ENCODE measurements at regions not wholly inside any gene's neighbourhood (a gene's known extent, or its start where the extent isn't known, plus 50 kb on each side); places are given as distances from the start of the nearest gene placed in this dataset.
"Not testable (repeated sequence)": the region's sequence is repeated elsewhere in the genome, so short reads cannot be mapped to it uniquely, and the experiment has no call there.

DNA sequence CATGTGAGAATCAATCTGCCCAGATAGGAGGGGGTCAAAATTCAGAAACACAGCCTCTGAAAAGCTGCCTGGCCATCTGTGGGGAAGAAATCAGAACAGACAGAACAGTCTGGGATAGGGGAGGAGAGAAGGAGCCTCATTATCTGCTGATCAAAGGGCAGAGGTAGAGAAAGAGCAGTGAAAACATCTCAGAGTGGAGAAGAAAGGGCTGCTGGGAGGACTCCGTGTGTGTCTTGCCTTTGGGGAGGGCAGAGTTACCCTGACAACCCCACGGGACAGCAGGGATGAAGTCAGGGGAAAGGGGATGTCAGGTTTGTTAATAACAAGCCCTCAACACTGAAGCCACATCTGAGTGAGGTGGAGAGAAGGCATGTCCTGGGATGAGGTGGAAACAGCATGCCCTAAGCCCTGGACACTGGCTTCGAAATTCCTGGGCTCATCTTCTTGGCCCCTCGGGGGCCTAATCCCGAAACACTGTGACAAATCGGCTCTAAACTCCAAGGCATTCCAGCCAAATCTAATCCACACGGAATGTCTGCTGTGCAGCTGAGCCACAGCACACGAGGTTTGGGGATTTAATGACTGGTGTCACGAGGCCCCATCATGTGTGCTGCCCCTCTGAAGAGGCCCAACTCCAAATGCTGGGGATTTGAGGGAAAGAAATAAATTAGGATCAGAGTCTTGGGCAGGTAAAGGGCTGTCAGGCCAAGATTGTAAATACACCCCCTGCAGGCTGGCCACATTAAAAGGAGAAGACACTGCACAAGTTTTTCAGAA is 82.8 kb upstream of the FGFR2 start:
- DNase-seq (ENCODE audit: low read depth, low spot score) = no peak
- Histone ChIP-seq H3K4me1 (ENCODE audit: insufficient read depth, insufficient read length) (peaks cover 13% of the 10 kb centered on the region), H3K9ac (ENCODE audit: insufficient read length, low read depth) (no peak overlapping the region), H3K9me3 (ENCODE audit: insufficient read depth, low read length) (peaks cover 10% of the 10 kb centered on the region; the same call in 1 of the 2 replicates), H3K36me3 (ENCODE audit: insufficient read depth, insufficient read length, low read length) (no peaks in the 10 kb centered on the region), H3K27me3 (ENCODE audit: insufficient read depth, insufficient read length) (no peaks in the 10 kb centered on the region), H3K4me3 (ENCODE audit: insufficient read length, low read depth) (no peak overlapping the region)
- no peak for TF ChIP-seq SUZ12 (IDR thresholded peaks at IDR 0.05; ENCODE audit: extremely low read depth, insufficient read depth, insufficient read length)
- TF ChIP-seq YY1 (IDR thresholded peaks at IDR 0.05; ENCODE audit: insufficient read depth, insufficient read length) = no peak
- TF ChIP-seq ZNF274 (IDR thresholded peaks at IDR 0.05; ENCODE audit: low read depth, low read length) = no peak

DNA sequence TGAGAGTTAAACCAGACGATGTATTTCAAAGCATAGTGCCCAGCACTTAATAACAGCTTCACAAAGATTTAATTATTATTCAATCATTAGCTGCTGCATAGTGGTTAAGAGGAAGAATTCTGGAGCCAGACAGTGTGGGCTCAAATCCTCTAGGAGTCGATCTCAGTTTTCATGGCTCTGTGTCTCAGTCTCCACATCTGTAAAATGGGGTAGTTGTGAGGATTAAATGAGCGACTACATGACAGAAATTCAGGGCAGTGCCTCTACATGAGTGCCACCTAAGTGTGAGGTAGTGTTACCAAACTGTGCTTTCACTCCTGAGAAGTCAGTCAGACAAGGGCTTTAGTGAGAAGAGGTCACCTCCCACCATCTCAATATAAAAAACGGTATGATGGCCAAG is 81.7 kb upstream of the FGFR2 start:
- no peaks in the 10 kb centered on the region for H3K27me3 ChIP-seq (ENCODE audit: insufficient read depth, insufficient read length)
- no peak for TF ChIP-seq ZNF274 (IDR thresholded peaks at IDR 0.05; ENCODE audit: low read depth, low read length)
- TF ChIP-seq YY1 (IDR thresholded peaks at IDR 0.05; ENCODE audit: insufficient read depth, insufficient read length) = no peak
- TF ChIP-seq SUZ12 (IDR thresholded peaks at IDR 0.05; ENCODE audit: extremely low read depth, insufficient read depth, insufficient read length) = no peak

DNA sequence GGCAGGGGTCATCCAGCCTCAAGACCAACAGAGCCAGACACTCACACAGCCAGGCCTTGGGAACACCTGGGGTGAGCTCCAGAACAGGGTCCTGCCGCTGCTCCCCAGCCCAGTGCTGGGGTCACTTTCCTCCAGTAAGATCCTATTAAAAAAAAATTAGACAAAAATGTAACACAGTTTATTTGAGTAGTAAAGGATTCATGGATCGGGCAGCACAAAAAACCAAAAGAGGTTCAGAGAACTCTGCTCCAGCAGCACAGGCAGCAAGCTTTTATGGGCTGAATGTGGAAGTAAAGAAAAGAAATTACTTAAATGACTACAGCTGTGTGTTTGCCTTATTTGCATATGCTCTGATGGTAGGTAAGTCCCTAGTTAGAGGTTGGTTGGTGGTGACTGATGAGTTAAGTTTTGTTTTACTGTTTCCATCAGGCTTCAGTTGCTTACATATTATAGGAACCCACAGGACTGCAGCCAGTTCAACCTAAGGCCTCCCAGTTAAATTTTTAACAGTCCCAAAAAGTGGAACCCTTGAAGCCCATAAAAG is 80.5 kb upstream of the FGFR2 start:
- no peak overlapping the region for H3K4me3 ChIP-seq (ENCODE audit: insufficient read length, low read depth)
- H3K9me3 ChIP-seq (ENCODE audit: insufficient read depth, low read length) = peaks cover 24% of the 10 kb centered on the region; the same call in 1 of the 2 replicates
- DNase-seq (ENCODE audit: low read depth, low spot score) = no peak
- H3K27me3 ChIP-seq (ENCODE audit: insufficient read depth, insufficient read length) = no peaks in the 10 kb centered on the region
- H3K9ac ChIP-seq (ENCODE audit: insufficient read length, low read depth) = no peak overlapping the region
- peaks cover 8% of the 10 kb centered on the region for H3K4me1 ChIP-seq (ENCODE audit: insufficient read depth, insufficient read length)
- TF ChIP-seq ZNF274 (IDR thresholded peaks at IDR 0.05; ENCODE audit: low read depth, low read length) (no peak), SUZ12 (IDR thresholded peaks at IDR 0.05; ENCODE audit: extremely low read depth, insufficient read depth, insufficient read length) (no peak), YY1 (IDR thresholded peaks at IDR 0.05; ENCODE audit: insufficient read depth, insufficient read length) (no peak)
- H3K36me3 ChIP-seq (ENCODE audit: insufficient read depth, insufficient read length, low read length) = no peaks in the 10 kb centered on the region

More for the DNA sequence above, 81.7 kb upstream of the FGFR2 start:
- no peak for DNase-seq (ENCODE audit: low read depth, low spot score)
- no peaks in the 10 kb centered on the region for H3K36me3 ChIP-seq (ENCODE audit: insufficient read depth, insufficient read length, low read length)
- no peak overlapping the region for H3K9ac ChIP-seq (ENCODE audit: insufficient read length, low read depth)
- H3K4me3 ChIP-seq (ENCODE audit: insufficient read length, low read depth) = no peak overlapping the region
- H3K4me1 ChIP-seq (ENCODE audit: insufficient read depth, insufficient read length) = peaks cover 13% of the 10 kb centered on the region
- peaks cover 19% of the 10 kb centered on the region; the same call in 1 of the 2 replicates for H3K9me3 ChIP-seq (ENCODE audit: insufficient read depth, low read length)

DNA sequence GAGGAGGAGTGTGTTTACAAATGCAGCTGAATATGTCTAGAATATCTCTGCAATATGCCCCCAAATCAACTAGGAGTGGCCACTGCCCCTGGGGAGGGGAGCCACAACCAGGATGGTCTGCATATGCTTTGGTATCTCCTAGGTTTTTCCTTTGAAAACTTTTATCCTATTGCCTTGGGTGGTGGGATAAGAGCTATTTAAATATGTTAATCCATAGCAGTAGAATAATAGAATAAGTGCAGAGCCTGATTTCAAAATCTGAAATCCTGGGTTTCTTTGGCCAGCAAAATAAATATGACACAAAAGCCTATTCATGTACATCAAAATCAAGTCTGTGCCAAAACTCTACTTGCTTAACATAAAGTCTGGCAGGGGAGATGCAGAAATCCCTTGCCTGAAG is 79.6 kb upstream of the FGFR2 start:
- Histone ChIP-seq H3K4me1 (ENCODE audit: insufficient read depth, insufficient read length) (peaks cover 8% of the 10 kb centered on the region), H3K9me3 (ENCODE audit: insufficient read depth, low read length) (peaks cover 24% of the 10 kb centered on the region; the same call in 1 of the 2 replicates), H3K4me3 (ENCODE audit: insufficient read length, low read depth) (no peak overlapping the region), H3K36me3 (ENCODE audit: insufficient read depth, insufficient read length, low read length) (no peaks in the 10 kb centered on the region), H3K27me3 (ENCODE audit: insufficient read depth, insufficient read length) (no peaks in the 10 kb centered on the region), H3K9ac (ENCODE audit: insufficient read length, low read depth) (no peak overlapping the region)
- TF ChIP-seq SUZ12 (IDR thresholded peaks at IDR 0.05; ENCODE audit: extremely low read depth, insufficient read depth, insufficient read length) (no peak), ZNF274 (IDR thresholded peaks at IDR 0.05; ENCODE audit: low read depth, low read length) (no peak)
- DNase-seq (ENCODE audit: low read depth, low spot score) = no peak

DNA sequence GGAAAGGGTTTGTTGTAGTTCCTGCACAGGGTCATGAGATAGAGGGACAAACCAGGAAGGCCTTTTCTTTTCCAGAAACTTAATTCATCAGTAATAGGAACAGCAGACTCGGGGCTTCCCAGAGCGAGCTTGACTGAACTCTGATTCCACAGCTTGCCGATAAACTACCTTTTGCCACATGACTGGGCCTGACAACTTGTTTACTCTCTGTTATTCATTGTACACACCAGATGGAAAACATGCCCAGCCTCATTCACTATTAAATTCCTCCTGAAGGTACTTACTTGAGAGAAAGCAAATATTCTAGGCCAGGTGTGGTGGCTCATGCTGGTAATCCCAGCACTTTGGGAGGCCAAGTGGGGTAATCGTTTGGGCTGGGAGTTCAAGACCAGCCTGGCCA is 77.1 kb upstream of the FGFR2 start:
- Histone ChIP-seq H3K4me3 (ENCODE audit: insufficient read length, low read depth) (no peak overlapping the region), H3K27me3 (ENCODE audit: insufficient read depth, insufficient read length) (no peaks in the 10 kb centered on the region), H3K9ac (ENCODE audit: insufficient read length, low read depth) (no peak overlapping the region), H3K36me3 (ENCODE audit: insufficient read depth, insufficient read length, low read length) (no peaks in the 10 kb centered on the region), H3K9me3 (ENCODE audit: insufficient read depth, low read length) (peaks cover 24% of the 10 kb centered on the region; the same call in 1 of the 2 replicates), H3K4me1 (ENCODE audit: insufficient read depth, insufficient read length) (no peaks in the 10 kb centered on the region)
- no peak for DNase-seq (ENCODE audit: low read depth, low spot score)
- TF ChIP-seq ZNF274 (IDR thresholded peaks at IDR 0.05; ENCODE audit: low read depth, low read length) = no peak
- TF ChIP-seq YY1 (IDR thresholded peaks at IDR 0.05; ENCODE audit: insufficient read depth, insufficient read length) = no peak
- no peak for TF ChIP-seq SUZ12 (IDR thresholded peaks at IDR 0.05; ENCODE audit: extremely low read depth, insufficient read depth, insufficient read length)

DNA sequence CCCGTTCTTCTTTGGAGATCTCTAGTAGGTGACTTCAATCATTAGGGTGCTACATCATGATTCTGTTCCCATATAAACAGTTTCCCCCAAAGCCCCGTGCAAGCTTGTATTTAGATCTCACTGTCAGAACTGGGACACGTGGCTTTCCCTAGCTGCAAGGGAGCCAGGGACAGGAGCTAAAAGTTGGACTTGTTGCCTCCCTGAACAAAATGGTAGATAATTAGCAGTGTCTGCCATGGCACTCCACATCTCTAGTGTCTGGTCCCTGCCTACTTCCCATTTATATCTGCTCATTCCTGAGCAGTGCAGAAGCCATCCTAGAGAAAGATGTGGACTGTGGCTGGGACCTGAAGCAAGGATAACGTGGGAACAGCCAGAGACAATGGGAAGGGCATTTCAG is 76.6 kb upstream of the FGFR2 start:
- TF ChIP-seq YY1 (IDR thresholded peaks at IDR 0.05; ENCODE audit: insufficient read depth, insufficient read length) = no peak
- no peak for TF ChIP-seq SUZ12 (IDR thresholded peaks at IDR 0.05; ENCODE audit: extremely low read depth, insufficient read depth, insufficient read length)
- no peak for TF ChIP-seq ZNF274 (IDR thresholded peaks at IDR 0.05; ENCODE audit: low read depth, low read length)
- Histone ChIP-seq H3K4me1 (ENCODE audit: insufficient read depth, insufficient read length) (no peaks in the 10 kb centered on the region), H3K4me3 (ENCODE audit: insufficient read length, low read depth) (no peak overlapping the region), H3K36me3 (ENCODE audit: insufficient read depth, insufficient read length, low read length) (no peaks in the 10 kb centered on the region), H3K27me3 (ENCODE audit: insufficient read depth, insufficient read length) (no peaks in the 10 kb centered on the region), H3K9ac (ENCODE audit: insufficient read length, low read depth) (no peak overlapping the region), H3K9me3 (ENCODE audit: insufficient read depth, low read length) (peaks cover 24% of the 10 kb centered on the region; the same call in 1 of the 2 replicates)
- DNase-seq (ENCODE audit: low read depth, low spot score) = no peak

DNA sequence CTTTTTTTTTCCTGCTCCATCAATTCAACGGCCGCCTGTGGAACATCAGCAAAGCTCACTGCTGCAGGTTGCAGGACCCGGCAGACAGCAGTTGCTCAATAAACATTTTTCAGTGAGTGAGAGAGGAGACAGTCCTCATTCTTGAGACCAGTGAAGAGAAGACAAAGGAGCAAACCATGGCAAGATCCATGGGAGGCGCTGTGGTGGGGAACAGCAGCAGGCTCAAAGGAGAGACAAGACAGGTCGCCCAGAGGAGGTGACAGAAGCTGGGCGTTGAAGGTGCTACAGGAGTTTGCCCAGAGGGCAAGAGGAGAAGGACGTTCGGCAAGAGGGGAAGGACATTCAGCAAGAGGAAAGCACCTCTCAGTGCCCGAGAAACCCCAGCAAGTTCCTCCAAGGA is 74.5 kb upstream of the FGFR2 start:
- TF ChIP-seq SUZ12 (IDR thresholded peaks at IDR 0.05; ENCODE audit: extremely low read depth, insufficient read depth, insufficient read length) = no peak
- no peak for TF ChIP-seq YY1 (IDR thresholded peaks at IDR 0.05; ENCODE audit: insufficient read depth, insufficient read length)
- TF ChIP-seq ZNF274 (IDR thresholded peaks at IDR 0.05; ENCODE audit: low read depth, low read length) = no peak
- Histone ChIP-seq H3K36me3 (ENCODE audit: insufficient read depth, insufficient read length, low read length) (no peaks in the 10 kb centered on the region), H3K27me3 (ENCODE audit: insufficient read depth, insufficient read length) (no peaks in the 10 kb centered on the region), H3K9ac (ENCODE audit: insufficient read length, low read depth) (no peak overlapping the region), H3K4me3 (ENCODE audit: insufficient read length, low read depth) (no peak overlapping the region), H3K9me3 (ENCODE audit: insufficient read depth, low read length) (peaks cover 13% of the 10 kb centered on the region; the same call in 1 of the 2 replicates), H3K4me1 (ENCODE audit: insufficient read depth, insufficient read length) (peaks cover 3% of the 10 kb centered on the region)
- no peak for DNase-seq (ENCODE audit: low read depth, low spot score)

DNA sequence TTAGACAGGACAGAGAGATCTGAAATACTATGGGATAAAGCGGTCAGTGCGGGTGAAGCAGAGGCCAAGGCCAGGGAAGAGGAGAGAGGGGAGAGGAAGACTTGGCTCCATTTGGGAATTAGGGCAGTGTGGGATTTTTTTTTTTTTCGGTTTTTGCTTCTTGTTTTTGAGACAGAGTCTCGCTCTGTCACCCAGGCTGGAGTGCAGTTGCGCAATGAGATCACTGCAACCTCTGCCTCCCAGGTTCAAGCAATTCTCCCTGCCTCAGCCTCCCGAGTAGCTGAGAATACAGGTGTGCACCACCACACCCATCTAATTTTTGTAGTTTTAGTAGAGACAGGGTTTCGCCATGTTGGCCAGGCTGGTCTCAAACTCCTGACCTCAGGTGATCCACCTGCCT is 71.6 kb upstream of the FGFR2 start:
- not testable (repeated sequence) for DNase-seq (ENCODE audit: low read depth, low spot score); H3K9me3 ChIP-seq (ENCODE audit: insufficient read depth, low read length); H3K27me3 ChIP-seq (ENCODE audit: insufficient read depth, insufficient read length); H3K9ac ChIP-seq (ENCODE audit: insufficient read length, low read depth); H3K4me1 ChIP-seq (ENCODE audit: insufficient read depth, insufficient read length); H3K4me3 ChIP-seq (ENCODE audit: insufficient read length, low read depth); H3K36me3 ChIP-seq (ENCODE audit: insufficient read depth, insufficient read length, low read length)

Measured in NT2/D1 (cell line).